Lower lobe of right lung (tissue), 2 donors: ENCODE measurements at regions not wholly inside any gene's neighbourhood (a gene's known extent, or its start where the extent isn't known, plus 50 kb on each side); places are given as distances from the start of the nearest gene placed in this dataset.

Experiments used
- ATAC-seq, 2 donors: fragments of 200-7000 bp; cut with Tn5 transposase; one replicate each; pipeline ENCODE4 v1.9.1; 2020 to 2022; ENCODE audit warnings: mild to moderate bottlenecking in 2 of 2, moderate library complexity in 2 of 2
- DNase-seq: peaks from one replicate; pipeline ENCODE4 v3.0.0-alpha.2; 2020
- H3K27ac ChIP-seq: fragments of 200-600 bp; one replicate; pipeline ENCODE4 v1.8.0; 2022
- H3K27me3 ChIP-seq: fragments of 200-600 bp; one replicate; pipeline ENCODE4 v1.8.0; 2022; ENCODE audit warnings: low read depth
- H3K36me3 ChIP-seq: fragments of 200-600 bp; one replicate; pipeline ENCODE4 v1.8.0; 2022; ENCODE audit warnings: mild to moderate bottlenecking
- H3K4me1 ChIP-seq: fragments of 200-600 bp; one replicate; pipeline ENCODE4 v1.8.0; 2022
- H3K4me3 ChIP-seq: fragments of 200-600 bp; one replicate; pipeline ENCODE4 v1.8.0; 2022; ENCODE audit warnings: mild to moderate bottlenecking
- H3K9me3 ChIP-seq: fragments of 200-600 bp; one replicate; pipeline ENCODE4 v1.8.0; 2022
- intact Hi-C: fragments of 100-400 bp; cut with DNase I; formaldehyde crosslinking; loops from one replicate; pipeline ENCODE4 v1.11.0; 2022
- TF ChIP-seq, protein P1 (sequence below): fragments of 200-600 bp; IDR thresholded peaks from one replicate; pipeline ENCODE4 v1.8.0; 2022; ENCODE audit warnings: antibody characterized with exemption, mild to moderate bottlenecking
- donor health status: DM: no; HTN: yes; CAD: no; lungs with severe emphysema.

DNA sequence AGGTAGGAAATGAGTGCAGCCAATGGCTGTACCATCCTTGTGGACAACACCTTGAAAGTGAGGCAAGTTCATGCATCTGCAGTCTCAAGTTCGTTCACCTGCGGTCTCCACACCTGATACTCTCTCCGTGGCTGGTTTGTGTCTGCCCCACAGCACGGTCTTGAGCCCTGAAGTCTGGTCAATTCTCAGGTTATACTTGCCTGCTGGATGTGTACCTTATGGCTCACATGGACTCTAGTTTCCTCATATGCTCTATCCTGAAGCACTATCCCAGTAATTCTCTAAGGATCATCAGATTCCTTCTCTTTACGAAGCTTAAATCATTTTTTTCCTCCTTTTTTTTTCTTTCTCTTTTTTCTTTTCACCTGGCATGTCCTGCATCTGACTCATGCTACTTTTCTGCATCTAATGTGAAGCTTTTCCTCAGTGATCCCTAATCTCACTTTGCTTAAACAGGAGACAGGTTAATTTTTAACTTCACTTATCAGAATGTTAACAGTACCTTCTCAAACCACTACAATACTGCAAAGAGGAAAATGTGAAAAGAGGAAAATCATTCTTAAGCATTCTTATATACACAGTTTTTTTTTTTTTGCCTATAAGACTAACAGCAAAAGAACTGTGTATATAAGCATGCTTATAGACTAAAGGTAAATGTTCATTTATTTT, 511.2 kb downstream of the SOX11 start:
- ATAC-seq, result peak in 1 of 2 donors; percentile 51
- TF ChIP-seq, protein P1, sequence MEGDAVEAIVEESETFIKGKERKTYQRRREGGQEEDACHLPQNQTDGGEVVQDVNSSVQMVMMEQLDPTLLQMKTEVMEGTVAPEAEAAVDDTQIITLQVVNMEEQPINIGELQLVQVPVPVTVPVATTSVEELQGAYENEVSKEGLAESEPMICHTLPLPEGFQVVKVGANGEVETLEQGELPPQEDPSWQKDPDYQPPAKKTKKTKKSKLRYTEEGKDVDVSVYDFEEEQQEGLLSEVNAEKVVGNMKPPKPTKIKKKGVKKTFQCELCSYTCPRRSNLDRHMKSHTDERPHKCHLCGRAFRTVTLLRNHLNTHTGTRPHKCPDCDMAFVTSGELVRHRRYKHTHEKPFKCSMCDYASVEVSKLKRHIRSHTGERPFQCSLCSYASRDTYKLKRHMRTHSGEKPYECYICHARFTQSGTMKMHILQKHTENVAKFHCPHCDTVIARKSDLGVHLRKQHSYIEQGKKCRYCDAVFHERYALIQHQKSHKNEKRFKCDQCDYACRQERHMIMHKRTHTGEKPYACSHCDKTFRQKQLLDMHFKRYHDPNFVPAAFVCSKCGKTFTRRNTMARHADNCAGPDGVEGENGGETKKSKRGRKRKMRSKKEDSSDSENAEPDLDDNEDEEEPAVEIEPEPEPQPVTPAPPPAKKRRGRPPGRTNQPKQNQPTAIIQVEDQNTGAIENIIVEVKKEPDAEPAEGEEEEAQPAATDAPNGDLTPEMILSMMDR, result no peak
- Histone ChIP-seq H3K36me3 (no peaks in the 10 kb centered on the region), H3K27me3 (no peaks in the 10 kb centered on the region), H3K4me1 (no peaks in the 10 kb centered on the region), H3K9me3 (peaks cover 2% of the 10 kb centered on the region), H3K27ac (no peak overlapping the region), H3K4me3 (no peak overlapping the region)
- DNase-seq, result no peak
- intact Hi-C loops, result no loop called here

DNA sequence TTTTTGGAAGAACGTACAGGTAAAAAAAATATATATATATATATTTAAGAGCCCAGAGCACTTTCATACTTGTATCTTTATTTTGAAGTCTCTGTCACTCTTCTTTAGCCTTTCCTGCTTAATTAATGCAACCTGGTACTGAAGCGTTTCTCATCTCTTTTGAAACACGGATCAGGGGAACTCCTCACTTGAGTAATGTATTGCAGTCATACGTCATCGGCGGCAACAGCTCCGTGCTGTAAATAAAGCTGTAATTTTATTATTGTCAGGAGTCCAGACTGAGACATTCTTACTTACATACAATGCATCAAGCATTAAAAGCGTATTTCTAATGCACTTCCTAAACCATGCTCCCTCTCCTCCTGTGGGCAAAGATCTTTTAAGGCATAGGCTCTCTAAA, 514.7 kb downstream of the SOX11 start:
- Histone ChIP-seq H3K4me3 (no peak overlapping the region), H3K9me3 (no peaks in the 10 kb centered on the region), H3K4me1 (no peaks in the 10 kb centered on the region), H3K27me3 (no peaks in the 10 kb centered on the region), H3K27ac (no peak overlapping the region), H3K36me3 (no peaks in the 10 kb centered on the region)
- ATAC-seq (no peak), DNase-seq (no peak)
- intact Hi-C loops, result no loop called here
- TF ChIP-seq, protein P1, result no peak

DNA sequence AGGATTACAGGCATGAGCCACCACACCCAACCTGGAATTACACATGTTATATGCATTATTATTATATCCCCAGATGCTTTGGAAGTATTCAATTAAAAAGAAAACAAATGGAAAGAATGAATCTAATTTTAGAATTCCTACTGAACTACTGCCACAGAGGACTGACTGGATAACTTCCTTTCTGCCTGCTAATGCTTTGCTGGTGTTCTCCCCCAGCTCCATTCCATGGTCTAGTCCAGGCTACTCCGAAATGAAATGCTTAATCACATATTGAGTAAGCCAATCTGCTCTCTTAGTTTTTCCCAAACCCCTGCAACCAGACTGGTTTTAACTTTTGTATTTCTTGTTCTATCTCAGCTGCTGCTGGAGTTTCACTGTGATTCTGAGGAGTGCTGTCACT, 519.1 kb downstream of the SOX11 start:
- Histone ChIP-seq H3K27ac (no peak overlapping the region), H3K27me3 (no peaks in the 10 kb centered on the region), H3K4me1 (no peaks in the 10 kb centered on the region), H3K9me3 (no peaks in the 10 kb centered on the region), H3K4me3 (no peak overlapping the region), H3K36me3 (no peaks in the 10 kb centered on the region)
- DNase-seq, result no peak
- ATAC-seq, result no peak
- intact Hi-C loops, result no loop called here
- TF ChIP-seq, protein P1, result no peak

DNA sequence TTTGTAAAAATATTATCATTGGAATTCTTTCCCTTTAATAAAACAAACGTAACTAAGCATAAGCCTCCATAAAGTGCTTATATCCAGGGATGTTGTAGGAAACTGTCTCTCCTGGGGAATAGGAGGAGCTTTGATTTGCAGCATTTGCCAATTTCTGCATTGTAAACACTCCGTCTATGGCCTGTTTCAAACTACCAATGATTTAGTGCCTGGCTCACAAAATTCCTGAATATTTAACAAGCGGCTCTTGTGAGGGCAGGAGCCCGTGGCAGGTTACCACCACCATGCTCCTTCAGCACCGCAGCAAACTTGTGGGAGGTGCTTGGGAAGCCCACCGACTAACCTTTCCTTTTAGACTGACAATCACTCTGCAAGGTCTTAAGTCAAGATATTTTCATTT, 520.3 kb downstream of the SOX11 start:
- H3K27ac ChIP-seq, result no peak overlapping the region

DNA sequence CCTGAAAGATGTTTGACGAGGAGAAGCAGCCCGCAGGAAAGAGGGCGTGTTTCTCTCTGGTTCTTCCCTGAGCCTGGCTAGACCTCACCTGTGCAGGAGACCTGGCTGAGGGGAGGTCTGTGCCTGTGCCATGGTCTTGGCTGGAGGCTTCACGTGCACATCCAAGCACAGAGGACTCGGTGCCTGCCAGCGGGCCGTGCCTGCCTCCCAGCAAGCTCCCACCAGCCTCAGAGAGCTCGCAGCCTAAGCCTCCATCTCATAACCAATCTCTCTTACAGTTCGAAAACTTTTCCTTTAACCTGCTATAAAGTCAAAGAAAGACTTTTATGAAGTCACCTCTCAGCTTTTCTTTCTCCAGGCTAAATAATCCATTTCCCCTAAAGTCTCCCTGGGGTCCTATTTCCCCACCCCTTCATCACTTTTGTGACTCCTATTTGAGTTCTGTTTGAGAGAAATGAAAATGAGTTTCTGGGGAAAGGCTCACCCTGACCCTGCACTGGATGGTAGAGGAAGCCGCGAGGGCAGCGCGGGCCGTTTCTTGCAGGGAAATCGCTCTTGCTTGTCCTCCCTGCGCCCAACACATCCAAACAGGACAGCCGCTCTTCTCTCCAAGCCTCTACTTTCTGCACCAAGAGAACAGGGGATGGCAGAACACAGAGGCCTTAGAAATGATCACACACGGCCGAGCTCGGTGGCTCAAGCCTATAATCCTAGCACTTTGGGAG, 521.0 kb downstream of the SOX11 start:
- TF ChIP-seq, protein P1, result no peak
- intact Hi-C loops, result no loop called here
- no peaks in the 10 kb centered on the region for H3K27me3 ChIP-seq
- H3K4me1 ChIP-seq, result no peaks in the 10 kb centered on the region
- no peaks in the 10 kb centered on the region for H3K9me3 ChIP-seq
- H3K4me3 ChIP-seq, result no peak overlapping the region
- H3K27ac ChIP-seq, result no peak overlapping the region
- DNase-seq (no peak), ATAC-seq (no peak)
- H3K36me3 ChIP-seq, result no peaks in the 10 kb centered on the region

More for the DNA sequence above, 520.3 kb downstream of the SOX11 start:
- Histone ChIP-seq H3K4me1 (no peaks in the 10 kb centered on the region), H3K36me3 (no peaks in the 10 kb centered on the region), H3K4me3 (no peak overlapping the region), H3K27me3 (no peaks in the 10 kb centered on the region), H3K9me3 (no peaks in the 10 kb centered on the region)
- ATAC-seq (no peak), DNase-seq (no peak)
- intact Hi-C loops, result no loop called here
- TF ChIP-seq, protein P1, result no peak
